Stimulated activated CD4-positive, alpha-beta T cell treated with anti-CD3 and anti-CD28 coated beads, TNF-alpha, amount 100 ng/mL, for 4 hours (primary cell): ENCODE measurements at regions not wholly inside any gene's neighbourhood (a gene's known extent, or its start where the extent isn't known, plus 50 kb on each side); places are given as distances from the start of the nearest gene placed in this dataset.
"Not testable (repeated sequence)": the region's sequence is repeated elsewhere in the genome, so short reads cannot be mapped to it uniquely, and the experiment has no call there.

ENCODE experiments used
- DNase-seq, 3 experiments: peaks; one replicate each; pipeline ENCODE4 v3.0.0-alpha.2; 2020; ENCODE audit warnings: low read depth in 3 of 3

DNA sequence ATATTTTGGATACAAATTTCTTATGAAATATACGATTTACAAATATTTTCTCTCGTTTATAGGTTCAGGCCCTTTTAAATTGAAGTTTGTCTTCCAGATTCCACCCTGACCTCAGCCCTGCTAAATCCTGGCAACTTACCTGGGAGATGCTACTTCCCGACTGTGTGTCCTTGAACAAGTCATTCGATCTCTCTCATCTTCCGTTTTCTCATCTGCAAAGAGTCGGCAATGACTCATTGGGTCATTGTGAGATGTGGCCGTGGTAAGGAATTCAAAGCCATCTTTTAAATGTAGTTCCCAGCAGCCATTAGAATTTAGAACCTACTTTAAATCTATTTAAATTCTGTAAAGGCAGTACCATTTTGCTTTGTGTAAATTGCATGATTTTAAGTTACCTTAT, 72.5 kb downstream of the LHX2 start:
- no peak for DNase-seq

DNA sequence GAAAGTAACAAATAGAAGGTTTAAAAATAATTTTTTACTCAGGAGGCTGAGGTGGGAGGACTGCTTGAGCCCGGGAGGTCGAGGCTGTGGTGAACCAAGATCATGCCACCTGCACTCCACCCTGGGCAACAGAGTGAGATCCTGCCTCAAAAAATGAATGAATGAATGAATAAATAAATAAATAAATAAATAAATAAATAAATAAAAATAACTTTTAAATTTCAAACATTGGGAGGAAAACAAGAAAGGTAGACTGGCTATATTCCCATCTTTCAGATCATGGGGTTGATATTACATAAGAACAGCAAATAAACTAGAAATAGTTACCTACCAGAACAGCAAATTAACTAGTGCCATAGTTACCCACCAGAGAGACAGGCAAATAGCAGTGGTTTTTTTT, 75.7 kb downstream of the LHX2 start:
- DNase-seq = no peak

DNA sequence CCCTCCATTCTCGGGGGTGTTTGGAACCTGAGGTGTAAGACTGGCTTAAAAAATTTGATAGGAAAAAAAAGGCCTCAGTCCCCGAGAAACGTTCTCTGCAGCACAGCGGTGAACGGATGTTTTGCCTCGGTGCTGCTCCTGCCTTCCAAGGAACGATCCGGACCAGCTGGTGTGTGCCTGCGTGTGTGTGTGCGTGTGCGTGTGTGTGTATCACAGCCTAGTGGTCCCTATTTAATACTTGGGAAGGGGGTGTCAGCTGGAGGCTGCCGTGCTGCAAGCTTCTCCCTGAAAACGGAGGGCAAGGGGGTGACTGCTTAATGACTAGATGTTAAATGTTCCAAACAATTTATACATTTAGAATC, 76.9 kb downstream of the LHX2 start:
- no peak for DNase-seq

DNA sequence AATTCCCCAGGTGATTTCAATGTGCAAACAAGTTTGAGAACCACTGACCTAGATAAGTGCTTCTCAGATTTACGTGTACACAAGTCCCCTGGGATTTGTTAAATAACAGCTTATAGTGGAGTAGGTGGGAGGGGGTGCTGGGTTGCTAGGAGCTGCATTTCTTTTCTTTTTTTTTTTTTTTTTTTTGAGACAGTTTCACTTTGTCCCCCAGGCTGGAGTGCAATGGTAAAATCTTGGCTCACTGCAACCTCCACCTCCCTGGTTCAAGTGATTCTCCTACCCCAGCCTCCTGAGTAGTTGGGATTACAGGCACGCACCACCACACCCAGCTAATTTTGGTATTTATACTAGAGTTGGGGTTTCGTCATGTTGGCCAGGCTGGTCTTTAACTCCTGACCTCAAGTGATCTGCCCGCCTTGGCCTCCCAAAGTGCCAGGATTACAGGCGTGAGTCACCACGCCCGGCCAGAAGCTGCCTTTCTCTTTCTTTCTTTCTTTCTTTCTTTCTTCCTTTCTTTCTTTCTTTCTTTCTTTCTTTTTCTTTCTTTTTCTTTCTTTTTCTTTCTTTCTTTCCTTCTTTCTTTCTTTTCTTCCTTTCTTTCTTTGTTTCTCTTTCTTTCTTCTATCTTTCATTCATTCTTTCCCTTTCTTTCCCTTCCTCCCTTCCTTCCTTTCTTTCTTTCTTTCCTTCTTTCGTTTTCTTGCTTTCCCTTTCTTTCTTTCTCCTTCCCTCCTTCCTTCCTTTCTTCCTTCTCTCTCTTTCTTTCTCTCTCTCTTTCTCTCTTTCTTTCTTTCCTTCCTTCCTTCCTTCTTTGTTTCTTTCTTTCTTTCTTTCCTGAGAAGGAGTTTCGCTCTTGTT, 78.3 kb downstream of the LHX2 start:
- DNase-seq = not testable (repeated sequence)

DNA sequence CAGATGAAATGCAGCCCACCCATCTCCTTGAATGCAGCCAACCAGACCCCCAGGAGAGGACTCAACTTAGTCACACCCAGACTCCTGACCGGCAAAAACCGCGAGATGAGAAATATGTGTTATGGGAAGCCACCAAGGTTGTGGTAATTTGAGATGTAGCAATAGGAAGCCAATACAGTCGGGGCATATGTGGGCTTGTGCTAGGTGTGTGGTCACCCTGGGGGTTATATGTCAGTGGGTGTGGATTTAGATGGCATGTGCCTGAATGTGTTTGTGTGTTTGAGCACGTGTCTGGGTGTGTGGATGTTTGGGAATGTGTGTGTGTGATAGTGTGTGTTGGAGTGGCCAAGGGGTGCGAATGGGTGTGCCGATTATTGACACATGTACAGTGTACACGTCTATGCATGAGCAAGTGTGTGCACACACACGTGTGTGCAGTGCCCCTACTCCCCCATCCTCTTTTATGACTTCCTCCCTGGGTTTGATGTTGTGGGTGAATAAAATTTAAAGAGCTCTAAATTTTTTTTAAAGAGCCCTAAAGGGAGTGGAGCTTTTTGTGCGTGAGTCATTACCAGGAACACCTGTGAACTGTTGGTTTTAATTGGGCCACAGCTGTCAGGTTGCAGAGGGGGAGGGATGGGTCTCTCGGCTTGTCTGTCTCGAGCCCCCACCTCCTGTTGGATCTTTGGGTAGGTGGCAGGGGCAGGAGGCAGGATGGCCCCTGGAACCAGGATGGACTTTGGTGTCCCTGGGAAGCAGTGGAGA, 86.8 kb downstream of the LHX2 start:
- DNase-seq = no peak

DNA sequence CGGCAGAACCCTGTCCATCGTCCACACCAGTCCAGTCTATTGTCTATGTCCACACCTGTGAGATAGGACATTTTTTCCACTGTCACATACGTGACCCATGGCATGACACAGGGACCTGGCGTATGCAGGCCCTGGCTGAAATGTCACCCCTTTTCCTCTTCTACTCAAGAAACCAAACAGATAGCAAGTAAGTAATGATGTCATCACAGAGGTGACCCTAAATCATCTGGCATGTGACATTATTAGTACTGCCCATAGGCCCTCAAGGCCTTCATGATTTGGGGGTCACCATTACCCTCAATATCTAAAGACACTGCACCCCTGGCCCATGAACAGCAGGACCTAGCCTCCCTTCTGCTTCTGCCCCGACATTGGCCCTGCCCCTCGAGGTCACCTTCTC, 88.3 kb downstream of the LHX2 start:
- no peak for DNase-seq

DNA sequence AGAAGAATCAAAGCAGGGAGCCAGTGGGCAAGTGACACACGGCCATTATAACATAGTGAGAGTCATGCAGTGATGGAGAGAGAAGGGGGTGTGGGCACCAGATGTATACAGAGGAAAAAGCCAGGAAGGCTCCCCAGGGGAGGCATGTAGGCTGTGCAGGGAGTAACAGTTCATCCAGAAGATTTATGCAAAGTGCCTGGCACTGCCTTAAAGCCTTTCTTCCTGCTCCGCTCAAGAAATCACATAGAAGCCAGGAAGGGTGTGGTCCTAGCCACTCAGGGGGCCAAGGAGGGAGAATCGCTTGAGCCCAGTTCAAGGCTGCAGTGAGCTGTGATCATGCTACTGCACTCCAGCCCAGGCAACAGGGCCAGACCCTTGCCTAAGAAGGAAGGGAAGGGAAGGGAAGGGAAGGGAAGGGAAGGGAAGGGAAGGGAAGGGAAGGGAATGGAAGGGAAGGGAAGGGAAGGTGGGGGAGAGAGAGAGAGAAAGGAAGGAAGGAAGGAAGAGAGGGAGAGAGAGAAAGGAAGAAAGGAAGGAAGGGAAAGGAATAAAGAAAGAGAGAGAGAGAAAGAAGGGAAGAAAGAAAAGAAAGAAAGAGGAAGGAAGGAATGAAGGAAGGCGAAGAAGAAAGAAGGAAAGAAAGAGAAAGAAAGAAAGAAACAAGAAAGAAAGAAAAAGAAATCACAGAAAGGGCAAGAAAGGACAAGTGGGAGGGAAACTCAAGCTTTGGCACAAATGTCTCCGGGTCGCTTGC, 89.8 kb downstream of the LHX2 start:
- DNase-seq = no peak

DNA sequence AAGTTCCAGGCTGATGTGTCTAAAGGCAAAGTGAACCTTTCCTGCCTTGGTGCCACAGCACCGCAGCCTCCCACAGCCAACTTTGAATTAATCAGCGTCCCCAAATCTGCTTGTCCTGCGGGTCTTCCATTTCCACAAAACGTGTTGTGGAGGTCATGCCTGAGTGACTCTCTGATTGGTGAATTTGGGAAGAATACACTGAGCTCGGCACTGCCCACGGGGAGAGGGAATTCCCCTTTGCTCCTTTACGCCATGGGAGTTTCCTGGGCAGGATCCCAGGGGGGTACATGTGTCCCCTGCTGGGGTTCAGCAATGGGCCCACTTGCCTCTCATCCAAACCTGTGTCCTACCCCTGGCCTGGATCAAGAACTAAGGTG, 90.4 kb downstream of the LHX2 start:
- no peak for DNase-seq

DNA sequence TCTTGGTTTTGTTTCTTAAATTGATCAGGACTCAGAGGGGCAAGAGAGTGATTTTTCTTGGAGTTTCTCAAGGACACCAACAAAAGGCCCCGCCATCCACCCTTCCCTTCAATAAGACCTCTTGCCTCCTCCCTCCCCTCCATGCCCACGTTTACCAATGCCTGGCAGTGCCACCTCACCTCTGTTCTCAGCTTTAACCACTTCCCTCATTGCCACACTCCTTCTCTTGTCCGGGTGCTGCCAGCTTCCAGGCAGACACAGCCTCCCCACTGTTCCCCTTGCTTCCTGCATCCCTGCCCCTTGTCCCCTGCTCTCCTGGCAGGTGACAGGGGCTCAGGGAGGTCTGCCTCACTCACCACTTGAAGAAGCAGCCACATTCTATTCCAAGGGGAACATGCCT, 90.8 kb downstream of the LHX2 start:
- no peak for DNase-seq

DNA sequence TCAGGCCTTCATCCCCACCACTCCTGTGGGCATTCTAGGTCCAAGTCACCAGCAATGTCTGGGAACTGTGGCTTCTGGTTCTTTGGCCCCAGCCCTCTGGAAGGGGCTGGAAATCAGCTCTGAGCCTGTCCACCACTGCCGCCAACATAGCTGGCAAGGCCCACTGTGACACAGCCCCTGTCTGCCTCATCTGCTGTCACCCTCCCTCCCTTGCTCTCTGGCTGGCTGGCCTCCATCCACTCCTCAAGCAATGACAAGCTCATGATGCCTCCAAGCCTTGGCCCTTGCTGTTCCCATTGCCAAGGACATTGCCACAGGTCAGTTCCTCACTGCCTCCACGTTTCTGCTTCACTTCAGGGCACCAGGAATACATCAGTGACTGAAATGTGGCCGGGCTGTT, 93.7 kb downstream of the LHX2 start:
- no peak for DNase-seq

DNA sequence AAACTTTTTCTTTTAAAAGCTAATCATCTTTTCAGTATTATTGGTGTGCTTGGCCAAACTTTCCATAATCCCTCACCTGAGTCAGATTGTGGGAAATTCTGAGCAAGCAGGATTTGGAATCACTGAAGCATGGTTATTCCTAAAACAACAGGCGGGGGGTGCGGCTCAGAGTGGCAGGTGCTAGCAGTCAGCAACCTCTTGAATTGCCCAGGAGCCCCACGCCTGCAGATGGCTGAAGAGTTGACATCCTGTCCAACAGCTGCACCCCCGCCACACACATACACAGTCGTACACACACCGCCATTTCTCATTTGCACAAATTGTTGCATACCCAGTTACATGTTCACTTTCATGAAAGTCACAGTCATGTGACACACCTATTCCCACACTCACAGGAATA, 96.6 kb downstream of the LHX2 start:
- DNase-seq = no peak

DNA sequence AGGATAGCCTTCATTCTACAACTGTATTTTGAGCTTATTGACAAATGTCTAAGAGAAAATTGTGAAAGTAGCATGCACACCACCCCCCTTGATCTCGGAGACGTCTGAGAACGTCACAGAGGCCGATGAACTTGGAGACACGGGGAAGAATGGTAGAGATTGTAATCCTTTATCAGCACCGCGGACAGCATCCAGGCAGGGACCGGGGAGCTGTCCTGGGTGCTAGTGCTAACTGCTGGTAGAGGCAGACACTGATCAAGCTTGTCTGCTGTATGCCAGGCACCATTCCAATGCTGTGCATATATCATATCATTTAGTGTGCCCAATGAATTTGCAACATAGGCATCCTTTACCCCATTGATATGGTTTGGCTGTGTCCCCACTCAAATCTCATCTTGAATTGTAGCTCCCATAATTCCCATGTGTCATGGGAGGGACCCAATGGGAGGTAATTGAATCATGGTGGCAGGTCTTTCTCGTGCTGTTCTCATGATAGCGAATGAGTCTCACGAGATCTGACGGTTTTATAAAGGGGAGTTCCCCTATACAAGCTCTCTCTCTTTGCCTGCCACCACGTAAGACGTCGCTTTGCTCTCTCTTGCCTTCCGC, 98.8 kb downstream of the LHX2 start:
- DNase-seq = no peak

DNA sequence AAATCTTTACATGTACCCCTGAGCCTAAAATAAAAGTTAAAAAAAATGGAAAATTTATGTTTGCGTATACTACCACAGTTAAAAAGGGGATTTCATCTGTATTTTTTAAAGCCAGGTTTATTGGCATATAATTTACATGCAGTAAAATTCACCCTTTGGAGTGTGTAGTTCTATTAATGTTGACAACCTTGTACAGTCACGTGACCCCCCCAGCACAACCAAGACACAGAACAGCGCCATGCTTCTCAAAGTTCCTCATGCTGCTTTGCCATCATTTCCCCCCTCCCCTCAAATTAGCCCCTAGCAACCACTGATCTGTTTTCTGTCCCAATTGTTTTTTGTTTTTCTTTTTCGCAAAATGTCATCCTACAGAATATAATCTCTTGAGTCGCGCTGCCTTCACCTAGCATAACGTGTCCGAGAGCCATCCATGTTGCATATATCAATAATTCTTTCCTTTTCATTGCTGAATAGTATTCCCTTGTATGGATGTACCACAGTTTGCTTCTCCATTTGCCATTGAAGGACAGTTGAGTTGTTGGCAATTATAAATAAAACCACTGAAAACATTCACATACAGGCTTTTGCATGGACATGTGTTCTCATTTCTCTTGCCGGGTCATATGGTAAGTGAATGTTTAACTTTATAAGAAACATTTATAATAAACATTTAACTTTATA, 105.3 kb downstream of the LHX2 start:
- DNase-seq = no peak

DNA sequence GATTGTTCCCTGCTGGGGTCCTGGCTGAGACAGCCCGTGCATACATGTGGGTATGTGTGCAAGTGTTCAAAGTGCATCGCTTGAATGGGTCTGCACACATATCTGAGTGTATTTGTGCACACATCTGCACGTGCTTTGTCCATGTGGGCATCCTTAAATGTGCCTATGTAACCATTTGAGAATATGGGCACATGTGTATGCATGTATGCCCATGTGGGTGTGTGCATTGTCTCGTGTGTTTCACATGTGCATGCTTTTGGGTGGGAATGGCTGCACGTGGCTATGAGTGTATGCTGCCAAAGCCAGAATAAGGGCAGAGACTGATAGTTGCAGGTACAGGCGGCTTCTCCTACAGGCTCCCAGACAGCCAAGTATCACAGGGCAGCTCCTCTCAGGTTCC, 107.3 kb downstream of the LHX2 start:
- no peak for DNase-seq

DNA sequence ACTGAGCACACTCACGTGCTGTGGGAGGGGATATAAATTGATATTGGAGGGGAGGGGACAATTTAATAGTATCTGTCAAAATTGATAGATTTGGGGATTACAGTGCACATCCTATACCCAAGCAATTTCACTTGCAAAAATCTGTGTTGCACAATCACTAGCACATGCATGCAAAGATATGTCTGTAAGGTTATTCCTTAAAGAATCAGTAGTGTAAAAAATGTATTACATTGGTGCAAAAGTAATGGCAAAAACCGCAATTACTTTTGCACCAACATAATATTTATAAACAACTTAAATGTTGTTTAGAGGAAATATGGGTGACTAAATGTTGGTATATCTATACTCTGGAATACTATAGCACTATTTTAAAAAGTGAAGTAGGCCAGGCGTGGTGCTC, 108.7 kb downstream of the LHX2 start:
- no peak for DNase-seq

DNA sequence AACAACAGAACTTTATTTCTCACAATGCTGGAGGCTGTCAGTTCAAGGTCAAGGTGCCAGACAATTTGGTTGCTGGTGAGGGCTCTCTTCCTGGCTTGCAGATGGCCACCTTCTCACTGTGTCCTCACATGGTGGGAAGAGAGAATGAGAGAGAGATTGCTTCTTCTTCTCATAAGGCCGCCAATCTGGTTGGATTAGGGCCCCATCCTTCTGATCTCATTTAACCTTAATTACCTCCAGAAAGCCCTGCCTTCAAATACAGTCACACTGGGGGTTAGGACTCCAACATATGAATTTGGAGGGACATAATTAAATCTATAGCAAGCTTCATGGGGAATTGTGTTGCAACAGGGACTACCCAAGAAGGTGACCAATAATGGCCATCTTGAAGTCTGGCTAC, 110.2 kb downstream of the LHX2 start:
- no peak for DNase-seq

DNA sequence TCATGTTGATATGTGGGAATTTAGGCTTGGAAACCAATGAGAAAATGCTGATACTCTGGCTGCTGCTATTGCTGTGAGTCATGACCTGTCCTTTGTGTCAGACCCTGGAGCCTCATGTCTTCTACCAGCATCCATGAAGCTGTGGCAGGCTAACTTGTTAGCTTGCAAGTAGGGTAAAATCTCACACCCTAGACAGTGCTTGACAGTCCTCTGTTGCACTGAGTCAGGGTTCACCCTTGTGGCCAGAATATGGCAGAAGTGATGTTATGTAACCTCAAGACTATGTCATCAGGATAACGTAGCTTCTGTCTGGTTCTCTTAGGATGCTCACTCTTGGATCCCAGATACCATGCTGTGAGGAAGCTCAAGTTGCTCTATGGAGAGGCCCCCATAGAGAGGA, 110.8 kb downstream of the LHX2 start:
- DNase-seq = no peak

DNA sequence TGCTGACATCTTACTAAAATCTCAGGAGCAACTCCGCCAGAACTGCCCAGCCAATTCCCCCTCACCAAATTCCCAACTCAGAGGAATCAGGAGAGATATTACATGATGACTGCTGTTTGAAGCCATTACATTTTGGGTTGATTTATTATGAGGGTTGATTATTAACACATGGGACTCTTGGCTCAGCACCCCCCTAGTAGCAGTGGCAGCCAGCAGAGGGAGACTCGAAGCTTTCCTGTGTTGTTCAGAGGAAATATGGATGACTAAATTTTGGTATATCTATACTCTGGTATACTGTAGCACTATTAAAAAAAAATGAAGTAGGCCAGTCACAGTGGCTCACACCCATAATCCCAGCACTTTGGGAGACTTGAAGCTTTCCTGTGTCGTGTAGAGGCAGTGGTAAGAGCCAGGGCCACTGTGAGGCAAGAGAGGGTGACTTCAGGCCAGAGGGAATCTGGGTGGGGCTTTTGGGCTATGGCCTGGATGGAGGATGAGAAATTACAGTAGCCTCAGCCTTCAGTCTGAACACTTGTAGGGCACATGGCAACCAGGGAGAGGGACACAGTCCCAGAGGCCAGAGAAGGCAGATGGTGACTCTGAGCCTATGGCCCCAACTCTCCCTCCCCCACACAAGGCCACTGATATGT, 111.4 kb downstream of the LHX2 start:
- DNase-seq = no peak

DNA sequence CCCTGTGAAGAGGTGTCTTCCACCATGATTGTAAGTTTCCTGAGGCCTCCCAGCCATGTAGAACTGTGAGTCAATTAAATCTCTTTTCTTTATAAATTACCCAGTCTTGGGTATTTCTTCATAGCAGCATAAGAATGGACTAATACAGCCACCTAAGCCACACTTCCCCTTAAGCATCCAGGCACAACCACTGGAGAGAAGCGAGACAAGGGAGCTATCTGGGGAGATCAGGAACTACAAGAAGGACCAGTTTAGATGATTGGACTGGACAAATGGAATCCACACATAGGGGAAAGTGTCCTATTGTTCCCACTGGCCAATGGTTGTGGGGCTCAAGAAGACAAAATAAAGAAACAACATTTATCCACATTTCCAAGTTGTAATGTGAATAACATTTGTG, 112.1 kb downstream of the LHX2 start:
- DNase-seq = not testable (repeated sequence)

DNA sequence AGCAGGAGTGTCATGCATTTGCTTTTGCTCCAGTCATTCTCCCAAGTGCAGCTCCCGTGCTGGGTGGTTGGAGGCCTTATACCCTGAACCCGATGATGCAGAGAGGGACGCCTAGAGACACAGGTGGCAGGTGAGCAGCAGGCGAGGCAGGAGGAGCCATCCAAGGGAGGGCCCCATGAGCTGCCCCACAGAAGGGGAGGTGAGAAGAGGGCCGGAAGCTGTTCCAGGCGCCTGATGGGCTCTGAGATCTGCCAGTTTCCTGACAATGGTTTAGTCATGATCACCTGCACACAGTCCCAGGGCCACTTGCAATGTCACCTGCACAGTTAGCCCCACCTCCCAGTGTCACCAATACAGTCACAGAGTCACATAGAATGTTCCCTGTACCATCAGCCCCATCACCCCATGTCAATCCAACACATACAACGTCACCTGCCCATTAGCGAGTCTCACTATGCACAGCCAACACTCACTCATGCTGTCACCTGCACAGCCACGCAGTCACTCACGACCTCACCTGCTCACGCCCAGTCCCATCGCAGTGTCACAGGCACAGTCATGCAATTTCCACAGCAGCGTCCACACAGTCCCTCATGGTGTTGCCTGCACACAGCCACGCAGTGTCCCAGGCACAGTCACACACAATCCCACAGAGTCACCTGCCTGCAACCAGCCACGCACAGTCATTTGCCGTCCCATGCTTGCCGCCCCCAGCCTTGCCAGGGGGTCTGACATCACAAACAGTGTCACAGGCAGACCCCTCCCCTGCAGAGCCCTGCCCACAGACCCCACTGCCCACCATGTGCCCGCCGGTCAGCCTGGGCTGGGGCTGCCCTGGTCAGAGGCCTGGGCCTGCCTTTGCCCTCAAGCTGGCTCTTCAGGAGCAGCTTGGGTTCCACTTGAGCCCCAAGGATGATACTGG, 113.4 kb downstream of the LHX2 start:
- DNase-seq = no peak
